Cerebellar nuclear complex (tissue), 1 donor: ENCODE measurements at regions not wholly inside any gene's neighbourhood (a gene's known extent, or its start where the extent isn't known, plus 50 kb on each side); places are given as distances from the start of the nearest gene placed in this dataset.

Experiments used
- DNase-seq, 2 experiments: peaks; one replicate each; lab custom pipeline; 2025; lab: John Stamatoyannopoulos, UW

GRCh38 chr17:73815474-73815873, 171.2 kb upstream of the SDK2 start:
- no peak for DNase-seq

GRCh38 chr17:73819440-73820395, 175.5 kb upstream of the SDK2 start:
- DNase-seq, result no peak

- no peak for DNase-seq
Measured at GRCh38 chr17:73820686-73821448, 176.6 kb upstream of the SDK2 start.

GRCh38 chr17:73821665-73822064, 177.4 kb upstream of the SDK2 start:
- DNase-seq, result no peak

- no peak for DNase-seq
Measured at GRCh38 chr17:73822371-73822770, 178.1 kb upstream of the SDK2 start.

- no peak for DNase-seq
Measured at GRCh38 chr17:73823684-73824083, 179.4 kb upstream of the SDK2 start.

- DNase-seq, result no peak
Measured at GRCh38 chr17:73824321-73824720, 180.1 kb upstream of the SDK2 start.

- no peak for DNase-seq
Measured at GRCh38 chr17:73826181-73826871, 182.1 kb upstream of the SDK2 start.

- DNase-seq, result no peak
Measured at GRCh38 chr17:73826872-73827228, 182.6 kb upstream of the SDK2 start.

GRCh38 chr17:73827627-73828291, 183.5 kb upstream of the SDK2 start:
- no peak for DNase-seq

- DNase-seq, result no peak
Measured at GRCh38 chr17:73829676-73830280, 185.5 kb upstream of the SDK2 start.

GRCh38 chr17:73831699-73832098, 187.5 kb upstream of the SDK2 start:
- DNase-seq, result no peak

- no peak for DNase-seq
Measured at GRCh38 chr17:73833775-73834488, 189.7 kb upstream of the SDK2 start.

- no peak for DNase-seq
Measured at GRCh38 chr17:73834684-73835343, 190.6 kb upstream of the SDK2 start.

GRCh38 chr17:73835605-73836004, 191.4 kb upstream of the SDK2 start:
- no peak for DNase-seq

- DNase-seq, result no peak
Measured at GRCh38 chr17:73838815-73839214, 194.6 kb upstream of the SDK2 start.

GRCh38 chr17:73840829-73841228, 196.6 kb upstream of the SDK2 start:
- no peak for DNase-seq

- no peak for DNase-seq
Measured at GRCh38 chr17:73841431-73842060, 197.3 kb upstream of the SDK2 start.

GRCh38 chr17:73847952-73848351, 203.7 kb upstream of the SDK2 start:
- no peak for DNase-seq

- DNase-seq, result no peak
Measured at GRCh38 chr17:73850426-73850825, 206.2 kb upstream of the SDK2 start.
